ENCODE measurements at regions not wholly inside any gene's neighbourhood (a gene's known extent, or its start where the extent isn't known, plus 50 kb on each side); places are given as distances from the start of the nearest gene placed in this dataset.

- no peaks in the 10 kb centered on the region for H3K9me3 ChIP-seq
- DNase-seq, result no peak
- no peaks in the 10 kb centered on the region for H3K4me1 ChIP-seq
- no peaks in the 10 kb centered on the region for H3K36me3 ChIP-seq
- intact Hi-C loops (cut with DNase I; ENCODE audit: low total_unique reads), result no loop called here
- H3K27me3 ChIP-seq, result no peaks in the 10 kb centered on the region
- no peak overlapping the region for H3K4me3 ChIP-seq
- no peak overlapping the region for H3K27ac ChIP-seq
- TF ChIP-seq CTCF (IDR thresholded peaks at IDR 0.05), result no peak
Measured at GRCh38 chr18:44048846-44049245, 631.8 kb upstream of the SETBP1 start.

DNA sequence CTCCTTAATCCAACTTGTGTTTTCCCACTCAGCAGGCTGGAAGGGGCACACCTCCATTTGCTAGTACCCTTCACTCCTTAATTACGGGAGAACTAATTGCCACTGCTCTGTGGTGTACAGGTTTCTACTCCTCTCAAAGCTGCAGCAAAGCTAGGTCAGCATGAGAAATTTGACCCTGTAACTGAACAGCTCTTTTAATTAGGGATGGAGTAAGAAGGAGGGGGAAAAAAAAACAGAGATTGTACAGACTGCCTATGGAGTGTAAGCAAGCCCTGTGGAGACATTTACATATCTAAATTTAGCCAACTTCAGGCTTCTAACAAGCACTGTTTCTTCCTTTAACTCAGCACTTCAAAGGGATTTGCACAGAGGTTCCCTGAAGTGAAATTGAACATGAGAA is 629.7 kb upstream of the SETBP1 start:
- Histone ChIP-seq H3K4me3 (no peak overlapping the region), H3K27me3 (no peaks in the 10 kb centered on the region), H3K9me3 (no peaks in the 10 kb centered on the region), H3K4me1 (no peaks in the 10 kb centered on the region), H3K27ac (no peak overlapping the region), H3K36me3 (no peaks in the 10 kb centered on the region)
- TF ChIP-seq CTCF (IDR thresholded peaks at IDR 0.05), result no peak
- DNase-seq, result no peak
- intact Hi-C loops (cut with DNase I; ENCODE audit: low total_unique reads), result no loop called here

- H3K27me3 ChIP-seq, result no peaks in the 10 kb centered on the region
- no peaks in the 10 kb centered on the region for H3K4me1 ChIP-seq
- no peak for TF ChIP-seq CTCF (IDR thresholded peaks at IDR 0.05)
- H3K9me3 ChIP-seq, result no peaks in the 10 kb centered on the region
- no peak for DNase-seq
- no peak overlapping the region for H3K4me3 ChIP-seq
- intact Hi-C loops (cut with DNase I; ENCODE audit: low total_unique reads), result no loop called here
- no peak overlapping the region for H3K27ac ChIP-seq
- no peaks in the 10 kb centered on the region for H3K36me3 ChIP-seq
Measured at GRCh38 chr18:44054514-44054913, 626.2 kb upstream of the SETBP1 start.

DNA sequence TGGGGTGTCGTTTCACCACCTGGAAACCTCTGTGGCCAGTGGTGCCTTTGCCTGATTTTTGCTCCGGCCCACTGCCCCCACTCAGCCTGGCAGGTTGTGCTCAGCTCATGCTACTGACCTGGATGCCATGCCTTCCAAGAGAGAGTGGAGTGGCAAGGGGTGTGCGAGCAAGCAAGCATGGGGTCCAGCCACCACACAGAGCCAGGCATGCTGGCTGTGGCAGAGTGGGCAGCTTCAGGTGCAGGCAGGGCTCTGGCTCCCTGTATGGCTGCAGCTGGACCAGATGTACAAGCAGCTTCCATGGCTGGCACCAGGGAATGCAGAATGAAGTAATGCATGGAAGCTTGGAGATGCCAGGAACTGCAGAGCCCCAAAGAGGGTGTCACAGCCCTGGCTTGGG is 620.5 kb upstream of the SETBP1 start:
- Histone ChIP-seq H3K4me3 (no peak overlapping the region), H3K36me3 (no peaks in the 10 kb centered on the region), H3K4me1 (peaks cover 0 to 6% (median 0%) of the 10 kb centered on the region in 4 donors), H3K9me3 (no peaks in the 10 kb centered on the region), H3K27ac (no peak overlapping the region), H3K27me3 (no peaks in the 10 kb centered on the region)
- TF ChIP-seq CTCF (IDR thresholded peaks at IDR 0.05), result no peak
- intact Hi-C loops (cut with DNase I; ENCODE audit: low total_unique reads), result no loop called here
- no peak for DNase-seq

DNA sequence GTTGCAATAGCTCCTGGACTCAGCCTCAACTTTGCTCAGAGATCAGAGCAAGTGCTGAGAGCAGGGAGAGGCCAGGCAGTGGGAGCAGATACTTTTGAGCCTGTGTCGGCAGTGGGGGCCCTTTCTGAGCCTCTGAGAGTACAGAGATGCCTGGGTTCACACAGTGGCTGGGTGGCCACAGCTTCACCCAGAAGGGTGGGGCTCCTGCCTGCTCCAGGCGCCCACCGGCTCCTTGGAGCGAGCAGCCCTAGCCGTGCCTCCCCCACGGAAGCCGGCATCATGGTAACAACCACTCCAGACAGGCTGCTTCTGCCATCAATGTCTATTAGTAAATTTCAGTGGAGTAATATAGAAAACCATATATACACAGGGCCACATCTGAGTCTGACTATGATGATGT is 619.2 kb upstream of the SETBP1 start:
- peaks cover 0 to 6% (median 0%) of the 10 kb centered on the region in 4 donors for H3K4me1 ChIP-seq

More for the DNA sequence above, 619.2 kb upstream of the SETBP1 start:
- intact Hi-C loops (cut with DNase I; ENCODE audit: low total_unique reads), result no loop called here
- Histone ChIP-seq H3K4me3 (no peak overlapping the region), H3K36me3 (no peaks in the 10 kb centered on the region), H3K9me3 (no peaks in the 10 kb centered on the region), H3K27ac (no peak overlapping the region), H3K27me3 (no peaks in the 10 kb centered on the region)
- no peak for DNase-seq
- TF ChIP-seq CTCF (IDR thresholded peaks at IDR 0.05), result no peak

Data from tibial artery (tissue), 4 donors.